ENCODE measurements at regions not wholly inside any gene's neighbourhood (a gene's known extent, or its start where the extent isn't known, plus 50 kb on each side); places are given as distances from the start of the nearest gene placed in this dataset.

DNA sequence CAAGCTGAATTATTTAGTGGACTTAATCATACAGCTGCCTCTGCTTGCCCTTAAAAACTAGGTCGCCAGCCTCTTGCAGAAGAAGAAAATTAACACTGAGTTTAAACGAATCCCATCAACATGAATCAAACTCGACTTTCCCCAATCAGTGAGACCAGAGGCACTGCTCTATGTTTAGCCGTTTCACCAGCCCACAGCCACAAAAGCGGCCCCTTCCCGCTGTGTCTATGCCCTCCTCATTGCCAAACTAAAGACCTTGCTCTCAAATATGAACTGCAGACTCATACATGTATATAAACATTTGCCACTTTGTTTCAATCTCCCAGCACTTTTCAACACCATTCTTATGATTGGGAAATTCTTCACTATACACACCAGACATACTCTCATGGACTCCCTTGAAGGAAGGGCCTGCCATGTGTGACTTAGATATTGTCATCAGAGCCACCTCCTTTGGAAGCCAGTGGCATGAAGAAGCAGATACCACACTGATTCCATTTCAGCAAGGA, 105.8 kb upstream of the ADGRF1 start:
- TF ChIP-seq CTCF (IDR thresholded peaks at IDR 0.05) (no peak), POLR2AphosphoS5 (IDR thresholded peaks at IDR 0.05) (no peak), POLR2A (IDR thresholded peaks at IDR 0.05) (no peak), EP300 (IDR thresholded peaks at IDR 0.05) (no peak)

All from gastroesophageal sphincter (tissue), 3 donors.